GM20000 (cell line): ENCODE measurements at regions not wholly inside any gene's neighbourhood (a gene's known extent, or its start where the extent isn't known, plus 50 kb on each side); places are given as distances from the start of the nearest gene placed in this dataset.

Experiments used
- DNase-seq: peaks from one replicate; pipeline ENCODE4 v3.0.0; 2012; ENCODE audit warnings: low spot score
- TF ChIP-seq, protein P1 (sequence below): IDR thresholded peaks from 2 replicates; pipeline ENCODE4 v1.5.1; 2012; ENCODE audit warnings: mild to moderate bottlenecking, control low read depth; ENCODE audit errors: extremely low read depth, missing control alignments

DNA sequence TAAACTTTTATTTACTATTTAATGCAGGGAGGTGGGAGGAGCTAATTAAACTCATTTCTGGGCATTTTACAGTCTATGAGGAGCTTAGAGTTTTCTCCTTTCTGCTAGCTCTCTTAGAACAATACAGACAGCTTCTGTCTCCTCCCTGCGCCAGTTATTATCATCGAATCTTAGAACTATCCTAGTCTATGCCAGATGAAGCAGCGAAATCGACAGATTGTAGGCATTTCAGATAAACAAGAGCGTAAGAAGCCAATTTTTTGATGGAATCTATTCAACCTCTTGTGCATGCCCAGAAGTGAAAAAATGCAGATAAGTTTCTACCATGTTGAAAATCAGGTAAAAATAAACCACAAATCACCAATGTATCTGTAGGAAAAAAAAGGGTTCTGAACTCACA is 297.1 kb downstream of the KLF12 start:
- no peak for DNase-seq
- TF ChIP-seq, protein P1, sequence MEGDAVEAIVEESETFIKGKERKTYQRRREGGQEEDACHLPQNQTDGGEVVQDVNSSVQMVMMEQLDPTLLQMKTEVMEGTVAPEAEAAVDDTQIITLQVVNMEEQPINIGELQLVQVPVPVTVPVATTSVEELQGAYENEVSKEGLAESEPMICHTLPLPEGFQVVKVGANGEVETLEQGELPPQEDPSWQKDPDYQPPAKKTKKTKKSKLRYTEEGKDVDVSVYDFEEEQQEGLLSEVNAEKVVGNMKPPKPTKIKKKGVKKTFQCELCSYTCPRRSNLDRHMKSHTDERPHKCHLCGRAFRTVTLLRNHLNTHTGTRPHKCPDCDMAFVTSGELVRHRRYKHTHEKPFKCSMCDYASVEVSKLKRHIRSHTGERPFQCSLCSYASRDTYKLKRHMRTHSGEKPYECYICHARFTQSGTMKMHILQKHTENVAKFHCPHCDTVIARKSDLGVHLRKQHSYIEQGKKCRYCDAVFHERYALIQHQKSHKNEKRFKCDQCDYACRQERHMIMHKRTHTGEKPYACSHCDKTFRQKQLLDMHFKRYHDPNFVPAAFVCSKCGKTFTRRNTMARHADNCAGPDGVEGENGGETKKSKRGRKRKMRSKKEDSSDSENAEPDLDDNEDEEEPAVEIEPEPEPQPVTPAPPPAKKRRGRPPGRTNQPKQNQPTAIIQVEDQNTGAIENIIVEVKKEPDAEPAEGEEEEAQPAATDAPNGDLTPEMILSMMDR = no peak

DNA sequence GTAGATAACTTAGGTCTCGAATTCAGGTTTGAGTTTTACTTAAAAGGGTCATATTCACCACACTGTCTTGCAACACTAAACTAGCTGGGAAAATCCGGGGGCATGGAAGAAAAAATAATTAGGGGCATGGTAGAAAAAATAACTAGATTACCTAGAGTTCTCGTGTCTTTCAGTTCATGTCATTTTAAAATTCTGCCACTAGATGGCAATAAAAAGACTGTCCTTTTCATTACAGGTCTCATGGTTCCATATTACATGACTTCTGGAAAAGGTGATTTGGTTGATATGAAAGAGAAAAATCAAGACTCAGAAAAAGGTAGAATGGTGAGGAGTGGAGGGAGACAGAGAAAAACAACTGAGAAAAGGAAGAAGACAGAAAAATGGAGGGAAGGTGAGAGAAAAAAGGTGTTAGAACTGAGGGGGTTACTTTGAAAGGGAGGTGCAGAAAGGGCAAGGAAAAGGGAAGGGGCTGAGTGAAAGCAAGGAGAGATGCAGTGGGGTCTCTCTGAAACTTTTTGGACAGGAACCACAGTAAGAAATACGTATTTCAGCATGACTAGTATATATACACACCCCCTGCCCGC is 299.0 kb downstream of the KLF12 start:
- TF ChIP-seq, protein P1 = peak; percentile 48
- DNase-seq = peak; percentile 42

DNA sequence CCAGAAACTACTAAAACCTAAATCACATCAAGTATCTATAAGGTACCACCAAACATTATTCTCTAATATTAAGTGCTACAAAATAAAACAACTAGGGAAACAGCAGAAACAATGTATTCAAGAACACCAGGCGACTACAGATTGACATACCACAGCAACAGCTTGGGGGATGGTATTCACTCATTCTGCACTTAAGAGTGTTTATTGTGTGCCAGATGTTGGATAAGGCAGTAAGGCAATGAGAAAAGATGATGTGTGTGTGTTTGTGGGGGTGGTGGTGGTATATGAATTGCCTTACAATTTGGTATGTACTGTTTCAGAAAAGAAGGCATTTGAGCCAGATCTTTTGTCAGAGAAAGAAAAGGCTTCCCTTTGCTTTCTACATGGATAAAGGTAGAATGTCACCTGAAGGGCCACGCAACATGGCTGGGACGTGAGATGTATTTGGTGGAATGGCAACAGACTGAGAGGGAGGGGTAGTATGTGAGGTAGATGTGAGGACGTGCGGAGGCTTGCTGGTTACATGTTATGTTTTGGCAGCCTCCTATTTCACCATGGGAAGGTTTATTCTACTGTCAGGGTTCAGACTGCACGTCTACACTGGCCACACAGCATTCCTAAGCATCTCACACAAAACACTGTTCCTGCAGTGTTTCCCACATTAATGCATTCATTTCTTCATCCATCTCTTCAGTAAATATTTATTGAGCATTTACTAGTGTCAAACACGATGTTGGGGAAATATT is 300.7 kb downstream of the KLF12 start:
- TF ChIP-seq, protein P1 = no peak
- no peak for DNase-seq

DNA sequence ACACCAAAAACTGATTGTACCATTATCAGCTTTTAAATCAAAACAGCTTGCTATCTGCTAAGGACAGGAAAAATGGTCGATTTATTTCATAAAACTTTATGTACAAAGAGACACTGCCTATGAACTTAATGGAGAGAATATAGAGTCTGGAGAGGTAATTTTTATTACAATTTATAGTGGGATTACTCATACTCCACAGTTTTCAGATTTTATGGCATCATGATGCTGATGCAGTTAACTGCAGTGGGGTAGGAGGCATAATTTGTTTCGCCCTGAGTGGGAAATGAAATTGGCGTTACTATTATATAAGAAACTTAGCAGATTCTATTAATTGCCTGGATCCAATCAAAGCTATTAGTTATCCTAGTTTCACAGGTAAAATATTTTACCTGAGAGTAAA is 301.4 kb downstream of the KLF12 start:
- DNase-seq = no peak
- TF ChIP-seq, protein P1 = no peak

DNA sequence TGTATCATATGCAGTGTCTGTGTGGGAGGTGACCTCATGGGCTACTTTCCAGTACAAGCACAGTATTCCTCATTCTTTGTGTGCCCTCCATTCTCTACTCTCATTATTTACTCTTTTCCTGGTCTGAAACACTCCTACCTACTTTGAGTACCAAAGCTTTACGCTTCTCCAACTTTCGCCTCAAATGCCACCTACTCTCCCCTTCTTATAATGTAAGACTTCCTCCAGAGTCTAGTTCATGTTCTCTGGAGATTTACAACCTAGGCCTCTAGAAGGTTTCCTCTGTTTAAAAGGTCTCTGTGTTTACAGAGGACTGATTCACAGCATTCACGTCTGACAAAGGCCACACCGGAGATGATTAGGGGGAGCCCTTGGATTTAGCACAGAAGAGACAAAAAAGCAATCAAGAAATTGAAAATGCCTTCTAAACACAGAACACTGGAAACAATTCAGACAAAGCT is 302.0 kb downstream of the KLF12 start:
- DNase-seq = no peak
- TF ChIP-seq, protein P1 = no peak

DNA sequence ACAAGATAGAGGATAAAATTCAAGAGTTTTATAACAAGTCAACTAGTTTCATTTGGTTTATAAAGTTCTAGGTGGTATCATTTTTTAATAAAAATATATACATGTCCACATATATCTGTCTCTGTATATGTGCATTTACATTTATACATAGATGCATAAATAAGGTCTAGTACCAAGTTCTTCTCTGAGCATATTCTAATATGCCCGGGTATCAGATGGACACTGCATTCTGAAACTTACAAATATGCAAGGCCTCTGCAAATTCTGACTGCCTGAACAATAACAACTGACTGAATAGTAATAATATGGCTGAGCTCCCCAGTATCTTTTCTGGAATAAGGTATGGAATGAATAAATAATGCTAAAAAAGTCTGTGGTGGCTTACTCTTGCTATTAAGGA is 304.8 kb downstream of the KLF12 start:
- TF ChIP-seq, protein P1 = no peak
- DNase-seq = no peak

DNA sequence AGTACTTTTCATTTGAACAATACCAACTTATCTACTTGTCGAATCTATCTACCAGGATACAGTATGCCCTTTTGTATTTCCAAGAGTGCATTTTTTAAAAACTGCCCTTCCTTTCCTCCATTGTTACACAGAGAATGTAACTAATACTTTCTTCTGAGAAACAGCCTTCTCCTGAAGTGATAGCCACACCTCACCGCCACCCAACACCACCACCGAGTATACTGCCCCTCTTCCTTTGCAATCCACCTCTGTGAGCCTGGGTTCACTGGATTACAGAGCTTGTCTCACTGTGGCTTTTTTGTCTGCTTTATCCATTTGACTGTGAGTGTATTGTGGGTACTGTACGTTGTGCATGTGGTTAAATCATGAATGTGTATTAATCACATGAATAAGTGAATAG is 305.4 kb downstream of the KLF12 start:
- TF ChIP-seq, protein P1 = no peak
- DNase-seq = no peak
